HG03432 (cell line): ENCODE measurements at regions not wholly inside any gene's neighbourhood (a gene's known extent, or its start where the extent isn't known, plus 50 kb on each side); places are given as distances from the start of the nearest gene placed in this dataset.

Experiments
- ATAC-seq: cut with Tn5 transposase; IDR thresholded peaks from one replicate; pipeline ENCODE4 v1.9.1; 2021; ENCODE audit warnings: mild to moderate bottlenecking, moderate library complexity; ENCODE audit not compliant: unreplicated experiment

DNA sequence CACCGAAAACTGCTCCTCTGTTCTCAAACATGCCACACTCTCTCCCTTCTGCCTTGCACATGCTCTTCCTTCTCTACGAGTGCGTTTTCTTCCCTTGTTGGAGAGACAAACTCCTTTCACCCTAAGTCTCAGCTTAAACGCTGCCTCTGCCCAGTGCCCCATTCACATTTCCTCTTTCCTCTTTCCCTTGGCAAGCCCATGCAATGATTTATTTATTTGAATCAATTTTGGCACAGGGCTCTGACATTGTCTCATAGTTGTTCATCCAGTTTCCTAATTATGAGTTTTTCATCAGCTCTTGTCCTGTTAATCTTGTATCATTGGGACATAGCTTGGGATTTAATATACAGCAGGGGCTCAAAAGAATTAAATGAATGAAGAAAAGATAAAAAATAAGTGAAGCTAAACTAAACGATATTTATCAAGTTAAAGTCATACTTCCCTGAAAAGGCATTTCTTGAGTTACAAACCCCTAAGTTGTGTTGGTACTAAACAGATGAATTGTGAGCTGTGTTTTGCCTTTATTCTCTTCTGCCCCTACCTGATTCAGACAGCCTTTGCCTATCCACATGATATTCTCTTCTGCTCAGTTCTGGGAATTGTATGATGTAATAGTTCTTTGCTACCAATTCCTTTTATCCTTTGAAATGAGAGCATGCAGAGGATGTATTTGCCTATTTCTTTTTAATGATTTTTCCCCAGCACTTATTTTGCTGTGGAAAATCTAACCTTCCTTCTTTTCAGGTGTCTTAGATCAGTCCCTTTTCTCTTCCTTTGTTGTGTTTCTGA is 704.4 kb downstream of the UTRN start:
- no peak for ATAC-seq

DNA sequence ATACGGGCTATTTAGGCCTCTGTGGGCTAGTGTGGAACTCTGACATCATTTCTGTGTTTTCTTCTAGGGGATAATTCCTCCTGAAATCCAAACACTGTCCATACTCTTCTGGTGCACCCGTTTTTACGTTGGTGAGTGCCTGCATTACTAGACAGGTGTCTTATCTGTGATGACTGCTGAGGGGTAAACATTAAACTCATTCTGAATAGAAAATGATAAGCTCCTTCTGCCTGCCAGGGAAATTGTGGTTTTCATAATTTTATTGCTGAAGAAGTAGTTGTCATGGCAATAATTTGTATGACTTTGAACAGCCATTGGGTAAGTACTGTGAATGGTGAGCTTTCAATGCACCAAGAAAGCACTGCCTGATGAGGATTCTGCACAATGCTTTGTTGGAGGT is 705.6 kb downstream of the UTRN start:
- no peak for ATAC-seq

DNA sequence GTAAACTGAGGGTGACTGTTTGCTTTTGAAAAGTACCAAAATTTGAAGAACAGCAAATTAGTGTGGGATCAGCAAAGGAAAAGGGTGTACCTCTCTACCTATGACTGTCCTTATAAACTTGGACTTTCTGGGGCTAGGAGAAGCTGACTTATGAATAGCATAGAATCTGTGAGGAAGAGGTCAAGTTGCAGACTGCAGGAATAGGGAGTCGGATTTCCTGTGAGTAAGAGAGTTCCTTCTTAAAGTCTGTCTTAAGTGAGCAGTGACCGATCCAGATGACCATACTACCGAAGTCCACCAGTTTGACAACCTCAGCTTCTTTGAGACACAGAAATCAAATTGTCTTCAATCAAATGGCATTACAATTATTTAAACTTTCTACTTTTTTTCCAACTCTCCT is 708.7 kb downstream of the UTRN start:
- no peak for ATAC-seq

DNA sequence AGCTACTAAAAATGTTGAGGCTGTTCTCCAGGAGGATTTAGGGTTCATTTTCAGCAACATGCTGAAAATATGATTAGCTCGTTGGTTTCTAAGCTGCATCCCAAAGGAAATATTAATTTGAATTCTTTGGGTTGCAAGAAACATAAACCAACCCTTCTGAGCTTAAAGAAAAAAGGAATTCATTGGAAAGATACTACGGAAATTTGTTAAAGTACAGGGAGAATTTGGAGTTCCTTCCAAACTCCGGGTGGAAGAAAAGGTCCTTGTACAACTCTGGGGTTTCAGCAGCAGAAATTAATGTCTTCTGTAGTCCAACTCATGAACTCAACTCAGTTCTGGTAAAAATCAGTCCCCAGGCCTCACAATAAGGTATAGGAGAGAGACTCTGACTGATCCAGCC is 712.9 kb downstream of the UTRN start:
- ATAC-seq, result no peak

DNA sequence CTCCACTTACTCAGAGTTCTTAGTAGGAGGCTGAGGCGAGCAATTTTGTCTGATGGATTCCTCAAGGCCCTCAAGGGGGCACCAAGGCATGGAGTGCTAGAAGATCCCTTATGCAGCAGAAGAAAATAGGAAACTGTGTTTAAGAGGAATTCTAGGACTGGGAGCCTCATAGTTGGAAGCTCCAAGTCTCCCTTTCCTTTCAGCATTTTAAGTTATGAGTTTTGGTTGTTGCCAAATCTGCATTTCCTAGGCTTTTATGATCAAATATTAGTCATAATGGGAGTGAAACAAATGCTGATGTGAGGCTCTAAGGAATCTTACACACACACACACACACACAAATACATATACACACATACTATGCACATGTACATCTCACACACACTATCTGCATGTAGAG is 714.0 kb downstream of the UTRN start:
- no peak for ATAC-seq

DNA sequence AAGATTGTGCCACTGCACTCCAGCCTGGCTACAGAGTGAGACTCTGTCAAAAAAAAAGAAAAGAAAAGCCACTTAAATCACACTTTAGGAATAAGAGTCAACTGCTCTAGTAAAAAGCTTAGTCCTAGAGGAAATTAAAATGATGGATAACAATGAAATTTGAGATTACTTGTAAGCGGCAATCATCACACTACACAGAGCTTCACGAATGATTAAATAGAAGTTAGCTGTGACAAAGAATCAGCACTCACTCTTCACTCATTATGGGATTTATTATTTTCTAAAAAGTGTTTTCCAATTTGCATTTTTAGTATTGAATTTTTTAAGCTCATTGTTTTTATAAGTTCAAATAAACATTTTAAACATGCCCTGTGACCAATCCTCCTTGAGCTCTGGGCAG is 718.0 kb downstream of the UTRN start:
- ATAC-seq, result no peak

DNA sequence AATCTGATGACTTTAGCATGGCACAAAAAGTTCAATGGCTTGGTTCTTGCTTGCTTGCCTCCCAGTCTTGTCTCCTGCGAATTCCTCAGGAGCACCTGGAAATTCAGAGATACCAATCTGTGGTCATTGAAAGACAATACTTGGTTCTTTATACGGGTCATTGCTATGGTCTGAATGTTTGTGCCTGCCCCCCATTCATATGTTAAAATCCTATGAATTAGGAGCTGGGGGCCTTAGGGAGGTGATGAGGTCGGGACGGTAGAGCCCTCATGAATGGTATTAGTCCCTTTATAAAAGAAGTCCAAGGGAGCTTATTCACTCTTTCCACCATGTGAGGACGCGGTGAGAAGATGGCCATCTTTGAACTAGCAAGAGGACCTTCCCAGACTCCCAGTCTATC is 721.8 kb downstream of the UTRN start:
- ATAC-seq, result no peak

DNA sequence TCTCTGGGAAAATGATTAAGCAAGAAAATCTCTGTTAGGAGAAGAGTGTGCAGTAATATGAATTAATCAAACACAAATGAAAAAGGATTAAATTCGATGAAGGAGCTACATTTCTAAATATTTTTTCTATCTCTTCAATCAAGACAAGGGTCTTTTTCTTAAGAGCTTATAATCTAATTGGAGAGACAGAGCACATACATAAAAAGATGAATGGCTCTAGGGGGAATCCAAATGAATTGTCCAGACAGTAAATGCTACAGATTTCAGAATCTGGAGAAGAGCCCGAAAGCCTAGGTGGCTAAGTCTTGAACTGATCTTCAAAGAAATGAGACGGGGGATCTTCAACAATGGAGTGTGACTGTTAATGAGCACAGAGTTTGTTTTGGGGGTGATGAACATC is 723.6 kb downstream of the UTRN start:
- no peak for ATAC-seq

DNA sequence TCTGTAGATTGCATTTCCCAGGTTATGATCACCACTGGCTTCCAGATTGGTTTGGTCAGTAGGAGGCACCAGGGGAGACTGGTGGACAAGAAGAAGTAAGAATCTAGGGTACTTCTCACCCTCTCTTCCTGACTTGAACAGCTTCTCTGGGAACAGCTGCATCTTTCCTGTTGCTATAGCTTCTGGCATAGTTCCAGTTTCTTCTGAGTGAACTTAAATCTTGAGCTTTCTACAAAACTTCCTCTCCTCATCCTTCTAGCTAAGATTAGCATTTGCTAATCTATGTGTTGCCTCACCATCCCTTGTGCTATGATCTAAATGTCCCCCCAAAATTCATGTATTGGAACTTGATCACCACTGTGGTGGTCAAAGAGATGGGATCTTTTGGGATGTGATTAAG is 724.6 kb downstream of the UTRN start:
- ATAC-seq, result no peak

DNA sequence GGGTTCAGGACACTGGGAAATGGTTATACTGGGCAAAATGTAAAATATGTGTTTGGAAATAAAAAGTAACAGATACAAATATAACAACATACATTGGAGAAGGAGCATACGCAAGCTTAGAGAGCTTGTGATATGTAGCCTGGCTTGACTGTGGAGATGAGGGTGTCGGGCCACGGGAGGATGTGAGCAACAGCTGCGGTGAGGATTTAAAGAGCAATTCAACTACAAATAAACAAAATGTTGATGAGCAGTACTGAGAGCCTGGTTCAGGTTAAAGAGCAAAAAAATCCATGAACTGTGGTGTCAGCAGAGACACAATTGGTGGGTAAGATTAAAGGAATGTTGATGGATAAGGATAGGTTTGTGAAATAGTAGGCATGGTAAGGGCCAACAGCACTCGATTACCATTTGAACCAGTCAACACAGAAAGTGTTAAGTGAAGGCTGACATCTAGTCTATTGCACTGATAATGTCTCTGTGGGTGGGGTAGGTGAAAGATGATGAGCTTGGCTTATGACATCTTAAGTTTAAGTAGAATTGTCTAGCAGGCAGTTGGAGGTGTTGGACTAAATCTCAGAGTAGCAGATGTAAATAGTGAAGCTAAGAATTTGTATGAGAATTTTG is 723.2 kb downstream of the EPM2A start:
- ATAC-seq, result no peak

DNA sequence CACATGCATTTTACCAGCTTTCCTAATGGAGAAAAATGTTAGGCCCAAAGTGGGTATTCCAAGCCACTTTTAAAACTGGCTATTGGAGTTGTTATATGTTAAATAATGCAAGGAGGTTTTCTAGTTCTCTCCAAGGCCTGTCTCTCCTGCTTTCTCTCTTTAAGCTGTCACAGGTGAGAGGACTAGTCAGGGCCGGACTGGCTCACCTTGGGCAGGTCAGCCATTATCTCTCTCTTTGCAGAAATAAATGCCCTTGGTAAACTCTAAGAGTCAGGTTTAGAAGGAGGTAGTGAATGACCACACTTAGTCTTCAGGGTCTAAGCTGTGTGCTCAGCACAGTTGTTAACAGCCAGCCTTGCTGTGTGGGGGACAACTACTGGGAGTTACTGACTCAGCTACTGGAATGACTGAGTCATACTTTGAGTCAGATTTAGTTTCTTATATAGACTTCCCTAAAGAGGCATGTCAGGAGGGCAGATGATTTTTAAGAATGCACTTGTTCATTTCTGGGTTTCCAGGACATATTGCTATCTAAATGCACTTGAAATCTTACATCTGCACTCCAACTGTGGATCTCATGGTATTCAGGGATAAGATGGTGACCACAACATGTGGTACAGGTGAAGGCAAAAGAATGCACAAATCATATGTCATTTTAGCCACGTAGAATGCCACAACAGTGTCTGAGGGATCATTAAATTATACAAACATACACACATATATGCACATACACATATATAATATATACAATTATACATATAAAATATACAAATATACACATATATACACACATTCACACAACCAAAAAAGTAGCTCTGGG is 719.4 kb downstream of the EPM2A start:
- peak; percentile 99 for ATAC-seq

DNA sequence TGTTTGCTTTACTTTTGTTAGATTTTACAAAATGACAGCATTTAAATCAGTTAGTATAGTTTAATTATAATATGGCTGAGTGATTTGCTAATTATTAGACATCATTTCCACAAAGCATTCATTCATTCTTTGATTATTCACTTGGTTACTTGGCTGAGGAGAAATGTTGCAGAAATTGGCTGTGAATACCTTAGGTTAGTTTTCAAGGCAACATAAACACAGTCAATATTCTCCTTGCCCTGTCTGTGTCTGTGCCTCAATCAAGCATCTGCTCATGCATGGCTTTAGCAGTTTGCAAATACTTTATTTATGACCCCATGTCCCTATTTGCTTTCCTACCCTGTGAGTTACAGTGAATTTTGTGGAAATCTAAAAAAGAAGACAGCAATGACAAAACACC is 718.3 kb downstream of the EPM2A start:
- ATAC-seq, result no peak

DNA sequence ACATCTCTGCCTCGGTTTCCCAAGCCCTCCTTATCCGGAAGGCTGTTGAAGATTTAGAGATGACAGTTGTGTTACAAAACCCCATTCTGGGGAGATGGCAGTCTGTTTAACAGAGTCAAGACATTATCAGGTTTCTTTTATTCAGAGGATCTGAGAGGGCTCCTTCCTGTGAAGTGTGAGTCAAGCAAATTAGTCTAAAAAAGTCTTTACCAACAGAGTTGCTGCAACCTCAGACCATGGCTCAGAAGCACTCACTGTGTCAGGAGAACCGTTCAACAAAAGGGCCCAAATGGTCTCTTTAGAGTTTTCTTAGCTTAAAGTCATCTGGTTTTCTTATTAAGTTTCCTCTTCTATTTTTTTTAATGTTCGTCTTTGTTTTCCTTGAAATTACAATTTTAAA is 717.8 kb downstream of the EPM2A start:
- ATAC-seq, result no peak

DNA sequence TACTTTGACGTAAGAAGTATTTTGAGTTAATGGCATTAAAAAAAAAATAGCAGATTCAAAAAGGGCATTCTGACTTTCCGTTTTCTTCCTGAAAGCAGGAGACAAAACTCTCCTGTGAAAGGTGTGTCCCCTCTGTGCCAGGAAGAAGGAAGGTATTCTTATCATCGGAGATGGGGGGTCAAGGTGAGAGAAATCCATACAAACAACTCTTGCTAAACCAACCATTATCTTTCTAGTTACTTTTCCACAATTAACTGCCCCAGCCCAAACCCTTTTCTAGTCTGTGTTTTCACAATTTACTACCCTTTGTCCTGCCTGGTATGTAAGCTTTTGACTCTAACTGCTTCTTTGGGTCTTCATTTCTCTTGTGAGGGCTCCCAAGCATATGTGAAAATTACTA is 717.3 kb downstream of the EPM2A start:
- ATAC-seq, result no peak

DNA sequence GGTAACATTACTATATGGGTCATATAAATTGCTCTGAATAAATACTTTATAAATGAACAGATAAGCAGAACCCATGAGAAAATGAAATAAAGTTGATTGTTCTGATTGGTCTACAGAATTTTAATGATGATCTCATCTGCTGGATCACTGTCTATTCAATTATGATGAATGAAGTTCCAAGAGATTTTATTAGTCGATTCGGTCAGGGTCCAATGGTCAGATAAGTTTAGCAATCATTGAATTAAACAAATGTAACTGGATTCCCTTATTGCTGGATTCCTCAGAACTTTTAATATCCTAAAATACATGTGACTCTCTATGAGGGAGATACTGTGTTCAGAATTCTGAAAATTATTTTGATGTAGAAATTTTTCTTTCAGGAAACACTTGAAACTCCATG is 715.2 kb downstream of the EPM2A start:
- ATAC-seq, result no peak

DNA sequence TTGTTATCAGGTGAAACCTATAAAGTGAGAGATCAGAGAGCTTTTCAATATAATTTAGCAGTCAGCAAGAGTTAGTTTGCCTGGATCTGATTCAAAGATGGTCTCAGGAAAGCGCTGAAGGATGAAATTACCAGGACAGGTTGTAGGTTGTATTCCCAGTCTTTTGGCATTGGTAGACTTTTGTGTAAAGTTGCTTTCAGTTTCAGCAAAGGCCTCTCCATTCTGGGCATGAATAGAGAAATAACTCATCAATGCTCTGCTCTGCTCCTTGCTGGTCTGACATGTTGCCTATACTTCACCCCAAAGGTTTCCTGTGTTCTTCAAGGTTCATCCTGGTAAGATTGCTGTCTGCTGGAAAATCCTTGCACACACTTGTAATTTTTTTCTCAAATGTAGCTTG is 714.8 kb downstream of the EPM2A start:
- no peak for ATAC-seq

DNA sequence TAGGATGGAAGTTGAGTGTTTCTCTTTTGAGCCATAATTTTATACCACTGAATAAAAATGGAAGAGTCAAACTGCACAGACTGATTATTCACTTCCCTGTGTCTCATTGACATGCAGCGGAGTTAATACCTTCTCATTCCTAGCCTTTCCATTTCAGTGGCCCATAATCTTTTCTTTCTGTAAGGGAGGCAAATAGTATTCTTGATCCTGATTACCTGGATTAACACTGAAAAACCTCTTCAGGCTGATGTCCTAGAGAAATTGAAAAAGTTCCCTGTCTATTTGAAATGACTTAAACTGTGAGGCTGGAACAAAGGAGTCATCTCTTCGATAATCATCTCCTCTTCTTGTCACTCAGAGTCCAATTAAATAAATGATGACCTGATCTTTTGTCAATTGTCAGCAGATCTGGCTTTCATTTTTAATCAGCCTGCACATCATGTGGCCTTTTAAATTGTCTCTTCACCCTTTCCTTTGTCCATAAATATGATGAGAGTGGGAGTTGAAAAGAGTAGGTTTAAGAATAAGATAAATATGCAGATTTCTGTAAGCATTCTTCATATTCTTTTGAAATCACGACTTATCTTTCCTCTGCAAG is 713.0 kb downstream of the EPM2A start:
- ATAC-seq, result no peak

DNA sequence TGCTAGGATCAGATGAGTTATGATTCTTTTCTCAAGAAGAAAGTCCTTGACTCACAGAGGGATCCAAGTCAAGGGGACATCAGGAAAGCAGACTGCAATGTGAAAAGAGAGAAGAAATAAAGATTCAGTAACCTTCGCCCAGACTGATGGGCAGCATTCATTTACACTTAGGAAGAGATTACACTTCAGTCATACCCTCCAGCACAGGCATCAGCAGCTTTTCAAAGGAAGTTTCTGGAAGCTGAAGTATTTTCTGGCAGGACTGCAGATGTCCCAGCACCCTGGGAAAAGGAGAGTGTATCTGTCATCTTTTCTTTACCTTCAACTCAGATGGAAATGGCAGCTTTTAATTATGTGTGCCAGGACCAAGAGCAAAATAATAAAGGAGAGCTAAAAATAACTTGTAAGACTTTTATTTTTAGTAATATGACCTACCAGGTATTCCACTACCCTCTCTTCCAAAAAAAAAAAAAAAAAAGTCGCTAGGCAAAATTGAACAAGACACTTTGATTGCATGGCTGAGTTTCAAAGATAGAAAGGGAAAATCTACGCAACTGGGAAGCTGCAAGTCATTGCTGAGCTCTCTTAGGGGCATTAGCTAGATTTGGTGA is 712.1 kb downstream of the EPM2A start:
- ATAC-seq, result no peak

DNA sequence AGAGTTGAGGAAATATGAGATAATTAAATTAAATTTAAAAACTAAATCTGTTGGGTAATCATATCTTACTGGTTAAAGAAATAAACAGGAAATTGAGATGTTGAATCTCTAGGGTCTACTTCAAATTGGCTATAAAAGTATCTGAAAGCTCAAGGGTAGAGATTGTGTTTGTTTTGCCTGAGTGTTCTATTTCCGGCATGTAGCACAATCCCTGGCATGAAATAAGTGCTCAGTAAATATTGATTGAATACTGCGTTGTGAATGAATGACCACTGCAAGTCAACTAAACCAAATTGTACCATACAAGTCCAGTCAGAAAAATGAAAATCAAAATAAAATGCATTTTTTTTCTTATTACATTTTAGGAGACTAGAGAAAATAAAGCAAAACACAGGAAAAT is 709.8 kb downstream of the EPM2A start:
- ATAC-seq, result no peak

DNA sequence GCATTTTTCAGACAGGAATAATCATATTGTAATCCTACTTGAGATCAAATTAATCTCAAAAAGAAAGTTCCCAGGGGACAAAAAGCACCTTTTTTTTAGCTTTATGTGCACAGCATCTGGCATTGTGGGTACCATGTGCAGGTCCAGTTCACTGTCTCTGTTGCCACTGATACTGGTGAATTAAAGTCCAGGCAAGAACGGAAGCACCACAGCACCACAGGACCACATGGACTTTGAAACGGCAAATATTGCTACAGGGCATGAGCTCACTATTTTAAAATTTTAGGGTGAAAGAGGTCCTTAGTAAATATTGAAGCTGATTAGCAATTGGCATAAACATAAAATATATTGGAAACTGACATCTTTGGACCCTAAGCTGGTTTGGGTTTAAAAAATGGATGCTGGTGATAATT is 709.0 kb downstream of the EPM2A start:
- no peak for ATAC-seq

DNA sequence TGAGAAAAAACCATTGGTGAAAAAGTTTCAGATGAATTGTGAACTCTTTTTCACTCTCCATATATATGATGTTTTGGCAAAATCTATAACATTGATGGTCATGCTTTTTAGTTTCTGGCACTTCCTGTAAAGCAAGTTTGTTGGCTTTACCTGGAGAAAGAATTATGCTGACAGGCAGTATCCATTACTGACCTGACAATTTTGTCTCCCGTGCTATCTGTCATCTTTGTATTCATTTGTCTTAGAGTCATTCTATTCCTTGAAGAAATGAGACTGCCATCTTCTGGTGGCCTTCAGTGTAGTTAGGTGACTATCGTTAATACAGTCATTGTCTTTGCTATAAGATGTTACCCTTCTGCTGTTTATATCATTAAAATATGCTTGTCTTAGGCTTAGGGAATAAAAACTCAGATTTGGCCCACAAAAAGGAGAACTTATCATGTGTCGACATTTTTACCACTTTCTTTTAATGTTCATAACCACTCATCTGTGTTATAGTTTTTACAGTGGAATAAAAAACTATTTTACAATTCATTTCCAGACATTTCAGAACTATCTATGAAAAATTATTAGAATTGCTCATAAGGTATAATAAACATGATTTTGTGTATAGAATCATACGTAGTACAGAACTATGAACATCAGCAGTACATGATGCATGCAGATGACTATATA is 707.0 kb downstream of the EPM2A start:
- ATAC-seq, result peak; percentile 94
